ENCODE measurements at regions not wholly inside any gene's neighbourhood (a gene's known extent, or its start where the extent isn't known, plus 50 kb on each side); places are given as distances from the start of the nearest gene placed in this dataset.

GRCh38 chr6:81640126-81640525, 112.4 kb downstream of the TENT5A start:
- TF ChIP-seq FOXA2 (IDR thresholded peaks at IDR 0.05) (no peak), REST (IDR thresholded peaks at IDR 0.05) (no peak), ZBTB33 (IDR thresholded peaks at IDR 0.05) (no peak), ATF3 (IDR thresholded peaks at IDR 0.05) (no peak), RAD21 (IDR thresholded peaks at IDR 0.05) (no peak), MAX (IDR thresholded peaks at IDR 0.05) (no peak), SP1 (IDR thresholded peaks at IDR 0.05) (no peak), NR2F2 (IDR thresholded peaks at IDR 0.05) (no peak), JUND (IDR thresholded peaks at IDR 0.05) (no peak)
- Histone ChIP-seq H3K9me3 (ENCODE audit: control insufficient read depth in 4 of 4, low read length in 3 of 4) (no peaks in the 10 kb centered on the region), H3K4me1 (ENCODE audit: control insufficient read depth in 4 of 4, insufficient read depth in 4 of 4, low read length in 3 of 4) (no peaks in the 10 kb centered on the region), H3K27me3 (ENCODE audit: control insufficient read depth in 4 of 4, insufficient read depth in 4 of 4, low read length in 3 of 4) (no peaks in the 10 kb centered on the region), H3K9ac (ENCODE audit: low read depth in 1 of 2, low read length in 2 of 2) (no peak overlapping the region), H3K4me3 (ENCODE audit: low read depth in 1 of 3, low read length in 3 of 3) (no peak overlapping the region), H3K36me3 (ENCODE audit: control insufficient read depth in 4 of 4, insufficient read depth in 3 of 4, low read depth in 1 of 4, low read length in 3 of 4) (no peaks in the 10 kb centered on the region), H3K27ac (ENCODE audit: low read depth in 1 of 2, low read length in 2 of 2) (no peak overlapping the region)
- no peak for DNase-seq (ENCODE audit: low spot score)
- WGBS: 93% methylated on average over 4 of the region's 4 CpGs

GRCh38 chr6:81638366-81638765, 114.1 kb downstream of the TENT5A start:
- Histone ChIP-seq H3K27me3 (ENCODE audit: control insufficient read depth in 4 of 4, insufficient read depth in 4 of 4, low read length in 3 of 4) (no peaks in the 10 kb centered on the region), H3K4me1 (ENCODE audit: control insufficient read depth in 4 of 4, insufficient read depth in 4 of 4, low read length in 3 of 4) (no peaks in the 10 kb centered on the region), H3K27ac (ENCODE audit: low read depth in 1 of 2, low read length in 2 of 2) (no peak overlapping the region), H3K9me3 (ENCODE audit: control insufficient read depth in 4 of 4, low read length in 3 of 4) (no peaks in the 10 kb centered on the region), H3K4me3 (ENCODE audit: low read depth in 1 of 3, low read length in 3 of 3) (no peak overlapping the region), H3K36me3 (ENCODE audit: control insufficient read depth in 4 of 4, insufficient read depth in 3 of 4, low read depth in 1 of 4, low read length in 3 of 4) (no peaks in the 10 kb centered on the region), H3K9ac (ENCODE audit: low read depth in 1 of 2, low read length in 2 of 2) (no peak overlapping the region)
- TF ChIP-seq RXRA (IDR thresholded peaks at IDR 0.05) (no peak), TAF1 (conservative IDR thresholded peaks at IDR 0.05) (no peak), GABPA (IDR thresholded peaks at IDR 0.05 in 1 of 2, conservative IDR thresholded peaks at IDR 0.05 in 1 of 2) (no peak), CTCF (IDR thresholded peaks at IDR 0.05; ENCODE audit: low read depth, low read length, missing input control) (no peak), NR2F2 (IDR thresholded peaks at IDR 0.05) (no peak), FOXA1 (IDR thresholded peaks at IDR 0.05) (no peak), HNF4G (IDR thresholded peaks at IDR 0.05) (no peak), MAX (IDR thresholded peaks at IDR 0.05) (no peak), SP1 (IDR thresholded peaks at IDR 0.05) (no peak), ZBTB33 (IDR thresholded peaks at IDR 0.05) (no peak), EGR1 (IDR thresholded peaks at IDR 0.05; ENCODE audit: low read depth in 2 of 2) (no peak), REST (IDR thresholded peaks at IDR 0.05) (no peak), HNF4A (conservative IDR thresholded peaks at IDR 0.05) (no peak), RAD21 (IDR thresholded peaks at IDR 0.05) (no peak), JUND (IDR thresholded peaks at IDR 0.05) (no peak), YY1 (IDR thresholded peaks at IDR 0.05) (no peak), FOXA2 (IDR thresholded peaks at IDR 0.05) (no peak), ATF3 (IDR thresholded peaks at IDR 0.05) (no peak)
- no peak for DNase-seq (ENCODE audit: low spot score)
- 95% methylated on average over 4 of the region's 4 CpGs for WGBS
